DND-41 (cell line): ENCODE measurements at regions not wholly inside any gene's neighbourhood (a gene's known extent, or its start where the extent isn't known, plus 50 kb on each side); places are given as distances from the start of the nearest gene placed in this dataset.

Experiments
- ATAC-seq: fragments of 200-7000 bp; cut with Tn5 transposase; 3 replicates; pipeline ENCODE4 v1.9.1; 2021; ENCODE audit warnings: low read depth; ENCODE audit not compliant: insufficient read depth
- DNase-seq: peaks from one replicate; pipeline ENCODE4 v3.0.0-alpha.2; 2020
- H2AFZ ChIP-seq: 2 replicates; pipeline ENCODE4 v1.6.0; 2012; ENCODE audit warnings: low read depth, low read length
- H3K27ac ChIP-seq: 2 replicates; pipeline ENCODE4 v1.5.1; 2012; ENCODE audit warnings: low read length, inconsistent platforms
- H3K27me3 ChIP-seq: fragments of 200-600 bp; sonication (generic); 2 replicates; pipeline ENCODE4 v1.6.0; 2012; ENCODE audit warnings: low read length, mild to moderate bottlenecking, inconsistent platforms; ENCODE audit not compliant: insufficient read depth, poor library complexity
- H3K36me3 ChIP-seq: 2 replicates; pipeline ENCODE4 v1.5.1; 2012; ENCODE audit warnings: low read length, inconsistent platforms; ENCODE audit not compliant: insufficient read depth
- H3K4me1 ChIP-seq: 2 replicates; pipeline ENCODE4 v1.5.1; 2012; ENCODE audit warnings: mild to moderate bottlenecking, low read length; ENCODE audit not compliant: insufficient read depth
- H3K4me2 ChIP-seq: 2 replicates; pipeline ENCODE4 v1.6.0; 2012; ENCODE audit warnings: mild to moderate bottlenecking, moderate library complexity, low read length, inconsistent platforms; ENCODE audit not compliant: insufficient read depth
- H3K4me3 ChIP-seq, 2 experiments: fragments of 200-600 bp in 1 of 2; shearing (Covaris generic) in 1 of 2; 2 replicates each; pipeline ENCODE4 v1.5.1; 2012 to 2016; ENCODE audit warnings: inconsistent platforms in 2 of 2, low read length in 2 of 2, mild to moderate bottlenecking in 2 of 2, low read depth in 1 of 2, moderate library complexity in 1 of 2
- H3K79me2 ChIP-seq: 2 replicates; pipeline ENCODE4 v1.6.0; 2012; ENCODE audit warnings: low read length, inconsistent platforms; ENCODE audit not compliant: insufficient read depth
- H3K9ac ChIP-seq: 2 replicates; pipeline ENCODE4 v1.6.0; 2012; ENCODE audit warnings: low read depth, mild to moderate bottlenecking, inconsistent platforms, low read length, moderate library complexity
- H3K9me3 ChIP-seq: 2 replicates; pipeline ENCODE4 v1.5.1; 2012; ENCODE audit warnings: low read length, moderate library complexity, mild to moderate bottlenecking, inconsistent platforms; ENCODE audit not compliant: insufficient read depth, severe bottlenecking
- H4K20me1 ChIP-seq: 2 replicates; pipeline ENCODE4 v1.6.0; 2012; ENCODE audit warnings: low read length; ENCODE audit not compliant: insufficient read depth
- EZH2 ChIP-seq: IDR thresholded peaks from 3 replicates; pipeline ENCODE4 v1.6.1; 2012; ENCODE audit warnings: borderline replicate concordance, low read depth, mild to moderate bottlenecking, moderate library complexity, low read length, inconsistent platforms; ENCODE audit not compliant: severe bottlenecking
- TF ChIP-seq, protein P1 (sequence below): IDR thresholded peaks from 2 replicates; pipeline ENCODE4 v1.5.1; 2012; ENCODE audit warnings: borderline replicate concordance, low read length, moderate library complexity, mild to moderate bottlenecking; ENCODE audit not compliant: poor library complexity, severe bottlenecking; ENCODE audit errors: extremely low read depth

DNA sequence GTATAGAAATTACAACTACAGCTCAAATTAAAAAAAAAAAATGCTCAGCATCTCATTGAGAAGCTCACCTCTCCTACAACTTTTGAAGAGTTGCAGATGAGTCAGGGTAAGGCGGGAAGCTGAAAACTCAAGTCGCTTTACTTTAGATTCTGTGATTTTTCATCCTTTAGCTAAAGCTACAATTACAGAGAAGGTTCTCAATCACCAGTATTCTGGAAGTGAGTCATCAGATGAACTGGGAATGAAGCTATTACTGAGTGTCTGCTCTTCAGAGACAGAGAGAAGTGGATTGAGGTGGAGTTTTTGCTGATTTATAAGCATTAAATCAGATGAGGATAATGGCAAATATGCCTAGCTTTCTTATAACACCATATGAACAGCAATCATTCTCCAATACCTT, 91.9 kb downstream of the TFAP2A start:
- Histone ChIP-seq H3K27ac (no peak overlapping the region), H3K4me2 (no peak overlapping the region), H3K9ac (no peak overlapping the region), H4K20me1 (no peaks in the 10 kb centered on the region), H3K4me3 (no peak overlapping the region), H3K79me2 (no peaks in the 10 kb centered on the region), H2AFZ (no peak overlapping the region), H3K36me3 (no peaks in the 10 kb centered on the region), H3K9me3 (no peaks in the 10 kb centered on the region), H3K4me1 (no peaks in the 10 kb centered on the region), H3K27me3 (no peaks in the 10 kb centered on the region)
- no peak for ATAC-seq
- no peak for TF ChIP-seq EZH2
- no peak for DNase-seq

DNA sequence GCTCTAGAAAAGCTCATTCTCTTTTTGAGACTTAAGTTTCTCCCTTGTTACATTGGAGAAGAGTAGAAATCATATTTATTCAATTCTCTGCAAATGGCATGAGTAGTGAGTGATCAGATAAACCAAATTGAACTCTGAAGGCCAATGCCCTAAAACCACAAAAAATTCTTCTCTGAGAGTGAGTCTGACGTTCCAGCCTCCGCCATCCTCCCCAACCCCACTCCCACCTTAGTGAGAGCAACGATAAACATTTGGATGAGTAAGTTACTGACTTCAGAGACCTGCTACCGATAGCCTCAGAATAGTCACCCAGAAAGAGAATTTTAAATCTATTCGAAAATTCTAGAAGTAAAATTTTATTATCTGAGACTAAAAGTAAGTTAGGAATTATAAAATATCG, 94.6 kb downstream of the TFAP2A start:
- ATAC-seq (no peak), DNase-seq (no peak)
- Histone ChIP-seq H3K4me1 (no peaks in the 10 kb centered on the region), H3K79me2 (no peaks in the 10 kb centered on the region), H3K27ac (no peak overlapping the region), H3K36me3 (no peaks in the 10 kb centered on the region), H2AFZ (no peak overlapping the region), H3K4me3 (no peak overlapping the region), H4K20me1 (no peaks in the 10 kb centered on the region), H3K27me3 (no peaks in the 10 kb centered on the region), H3K9me3 (no peaks in the 10 kb centered on the region), H3K4me2 (no peak overlapping the region), H3K9ac (no peak overlapping the region)
- no peak for TF ChIP-seq EZH2
- TF ChIP-seq, protein P1, sequence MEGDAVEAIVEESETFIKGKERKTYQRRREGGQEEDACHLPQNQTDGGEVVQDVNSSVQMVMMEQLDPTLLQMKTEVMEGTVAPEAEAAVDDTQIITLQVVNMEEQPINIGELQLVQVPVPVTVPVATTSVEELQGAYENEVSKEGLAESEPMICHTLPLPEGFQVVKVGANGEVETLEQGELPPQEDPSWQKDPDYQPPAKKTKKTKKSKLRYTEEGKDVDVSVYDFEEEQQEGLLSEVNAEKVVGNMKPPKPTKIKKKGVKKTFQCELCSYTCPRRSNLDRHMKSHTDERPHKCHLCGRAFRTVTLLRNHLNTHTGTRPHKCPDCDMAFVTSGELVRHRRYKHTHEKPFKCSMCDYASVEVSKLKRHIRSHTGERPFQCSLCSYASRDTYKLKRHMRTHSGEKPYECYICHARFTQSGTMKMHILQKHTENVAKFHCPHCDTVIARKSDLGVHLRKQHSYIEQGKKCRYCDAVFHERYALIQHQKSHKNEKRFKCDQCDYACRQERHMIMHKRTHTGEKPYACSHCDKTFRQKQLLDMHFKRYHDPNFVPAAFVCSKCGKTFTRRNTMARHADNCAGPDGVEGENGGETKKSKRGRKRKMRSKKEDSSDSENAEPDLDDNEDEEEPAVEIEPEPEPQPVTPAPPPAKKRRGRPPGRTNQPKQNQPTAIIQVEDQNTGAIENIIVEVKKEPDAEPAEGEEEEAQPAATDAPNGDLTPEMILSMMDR: no peak

GRCh38 chr6:10316373-10316721, 98.5 kb downstream of the TFAP2A start:
- no peak overlapping the region for H3K4me2 ChIP-seq
- no peak overlapping the region for H3K9ac ChIP-seq
- no peak for TF ChIP-seq EZH2
- TF ChIP-seq, protein P1: no peak
- H2AFZ ChIP-seq: no peak overlapping the region
- H3K27ac ChIP-seq: no peak overlapping the region
- H3K79me2 ChIP-seq: no peaks in the 10 kb centered on the region
- no peaks in the 10 kb centered on the region for H3K4me1 ChIP-seq
- H3K9me3 ChIP-seq: no peaks in the 10 kb centered on the region
- no peak for ATAC-seq
- H3K27me3 ChIP-seq: no peaks in the 10 kb centered on the region
- H3K4me3 ChIP-seq: no peak overlapping the region
- H3K36me3 ChIP-seq: no peaks in the 10 kb centered on the region
- no peak for DNase-seq
- no peaks in the 10 kb centered on the region for H4K20me1 ChIP-seq

DNA sequence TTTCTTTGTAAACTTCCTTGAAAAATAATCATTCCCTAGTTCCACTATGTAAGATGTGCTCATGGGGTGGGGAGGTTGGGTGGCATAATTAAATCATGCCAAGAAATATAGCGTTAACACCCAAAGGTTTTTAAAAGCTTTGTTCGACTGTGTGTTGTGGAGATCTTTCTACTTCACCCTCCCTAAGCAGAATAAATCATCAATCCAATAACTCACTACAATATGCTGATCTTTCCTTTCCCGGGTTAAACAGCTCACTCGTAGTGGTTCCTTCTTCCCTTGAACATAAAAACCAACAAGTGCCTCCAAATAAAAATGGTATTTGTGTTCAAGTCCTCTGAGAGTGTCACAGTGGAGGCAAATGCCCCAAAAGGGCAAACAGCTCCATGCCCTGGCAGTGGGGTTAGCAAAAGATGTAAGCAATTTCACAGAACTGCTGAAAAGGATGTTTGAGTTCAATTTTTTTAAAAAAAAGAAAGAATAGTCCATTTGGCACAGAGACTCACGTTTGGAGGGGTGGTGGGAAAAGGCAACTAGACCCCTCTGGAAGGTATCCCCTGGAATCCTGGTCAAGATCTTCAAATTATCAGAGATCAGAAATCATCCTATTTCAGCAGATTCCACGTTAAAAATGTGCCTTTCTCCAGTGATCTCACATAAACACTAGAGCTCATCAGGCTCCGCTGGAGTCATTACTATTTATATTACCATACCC, 99.1 kb downstream of the TFAP2A start:
- Histone ChIP-seq H3K36me3 (no peaks in the 10 kb centered on the region), H3K27me3 (no peaks in the 10 kb centered on the region), H4K20me1 (no peaks in the 10 kb centered on the region), H3K9me3 (no peaks in the 10 kb centered on the region), H3K9ac (no peak overlapping the region), H3K4me2 (no peak overlapping the region), H3K79me2 (no peaks in the 10 kb centered on the region), H3K4me3 (no peak overlapping the region), H3K4me1 (no peaks in the 10 kb centered on the region), H3K27ac (no peak overlapping the region), H2AFZ (no peak overlapping the region)
- no peak for DNase-seq
- ATAC-seq: no peak
- TF ChIP-seq EZH2: no peak
